ENCODE measurements at regions not wholly inside any gene's neighbourhood (a gene's known extent, or its start where the extent isn't known, plus 50 kb on each side); places are given as distances from the start of the nearest gene placed in this dataset.

DNA sequence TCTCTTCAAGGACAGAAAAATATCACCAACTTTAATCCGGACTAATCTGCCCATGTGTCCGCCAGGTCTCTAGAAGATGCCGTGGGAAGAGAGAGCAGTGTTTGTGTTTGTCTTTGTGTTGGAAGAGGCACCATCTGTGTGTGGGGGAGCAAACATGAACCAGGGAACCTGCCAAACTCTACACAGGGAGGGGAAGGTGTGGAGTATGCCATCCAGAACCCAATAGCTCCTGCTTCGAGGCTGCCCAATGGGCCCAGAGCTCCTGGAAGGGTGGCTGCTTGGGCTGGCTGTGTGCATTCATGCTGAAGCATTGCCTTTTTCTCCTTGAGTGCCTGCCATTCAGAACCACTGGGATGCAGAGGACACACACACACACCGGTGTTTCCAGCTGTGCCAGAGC lies 536.2 kb downstream of the MID1IP1 start:
- TF ChIP-seq, protein P1, sequence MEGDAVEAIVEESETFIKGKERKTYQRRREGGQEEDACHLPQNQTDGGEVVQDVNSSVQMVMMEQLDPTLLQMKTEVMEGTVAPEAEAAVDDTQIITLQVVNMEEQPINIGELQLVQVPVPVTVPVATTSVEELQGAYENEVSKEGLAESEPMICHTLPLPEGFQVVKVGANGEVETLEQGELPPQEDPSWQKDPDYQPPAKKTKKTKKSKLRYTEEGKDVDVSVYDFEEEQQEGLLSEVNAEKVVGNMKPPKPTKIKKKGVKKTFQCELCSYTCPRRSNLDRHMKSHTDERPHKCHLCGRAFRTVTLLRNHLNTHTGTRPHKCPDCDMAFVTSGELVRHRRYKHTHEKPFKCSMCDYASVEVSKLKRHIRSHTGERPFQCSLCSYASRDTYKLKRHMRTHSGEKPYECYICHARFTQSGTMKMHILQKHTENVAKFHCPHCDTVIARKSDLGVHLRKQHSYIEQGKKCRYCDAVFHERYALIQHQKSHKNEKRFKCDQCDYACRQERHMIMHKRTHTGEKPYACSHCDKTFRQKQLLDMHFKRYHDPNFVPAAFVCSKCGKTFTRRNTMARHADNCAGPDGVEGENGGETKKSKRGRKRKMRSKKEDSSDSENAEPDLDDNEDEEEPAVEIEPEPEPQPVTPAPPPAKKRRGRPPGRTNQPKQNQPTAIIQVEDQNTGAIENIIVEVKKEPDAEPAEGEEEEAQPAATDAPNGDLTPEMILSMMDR (IDR thresholded peaks at IDR 0.05; ENCODE audit: low read depth, low read length) = no peak
- no peak for TF ChIP-seq EZH2phosphoT487 (IDR thresholded peaks at IDR 0.05; ENCODE audit: low read depth)

Data from OCI-LY3 (cell line).